Retinal pigment epithelial cell (primary cell): ENCODE measurements at regions not wholly inside any gene's neighbourhood (a gene's known extent, or its start where the extent isn't known, plus 50 kb on each side); places are given as distances from the start of the nearest gene placed in this dataset.

Experiments used
- DNase-seq: peaks from one replicate; pipeline ENCODE4 v3.0.0-alpha.2; 2010; ENCODE audit warnings: low read depth
- H3K4me3 ChIP-seq: 2 replicates; pipeline ENCODE4 v1.5.1; 2011; ENCODE audit warnings: mild to moderate bottlenecking, low read length, control low read depth, moderate library complexity
- CTCF ChIP-seq: conservative IDR thresholded peaks from 2 replicates; pipeline ENCODE4 v1.5.1; 2011; ENCODE audit warnings: low read depth, low read length, control low read depth, inconsistent platforms

- H3K4me3 ChIP-seq, result no peak overlapping the region
- DNase-seq, result no peak
- no peak for TF ChIP-seq CTCF
Observed at GRCh38 chr21:16605597-16605996, 875.8 kb downstream of the USP25 start.

GRCh38 chr21:16606271-16606670 lies 876.5 kb downstream of the USP25 start:
- TF ChIP-seq CTCF, result no peak

GRCh38 chr21:16608209-16608830 lies 878.5 kb downstream of the USP25 start:
- no peak overlapping the region for H3K4me3 ChIP-seq
- no peak for DNase-seq
- TF ChIP-seq CTCF, result peak; percentile 42

More at GRCh38 chr21:16606271-16606670, 876.5 kb downstream of the USP25 start:
- no peak for DNase-seq
- H3K4me3 ChIP-seq, result no peak overlapping the region

DNA sequence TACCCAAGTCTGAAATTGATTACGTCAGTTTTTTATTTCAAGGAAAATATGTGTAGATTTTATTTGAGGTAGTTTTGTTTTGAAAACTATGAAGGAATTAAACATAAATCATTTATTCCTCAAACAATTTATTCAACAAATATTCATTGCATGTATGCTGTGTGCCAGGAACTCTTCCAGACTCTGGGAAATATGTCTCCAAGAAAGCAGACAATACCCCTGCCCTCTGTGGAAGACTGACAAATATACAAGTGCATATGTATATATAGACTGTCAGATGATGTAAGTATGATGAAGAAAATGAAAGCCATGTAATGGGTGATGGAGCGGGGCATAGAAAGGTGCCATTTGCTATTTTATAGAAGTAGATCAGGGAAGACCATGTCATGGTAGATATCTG lies 889.5 kb downstream of the USP25 start:
- no peak for TF ChIP-seq CTCF
- H3K4me3 ChIP-seq, result no peak overlapping the region
- DNase-seq, result no peak

GRCh38 chr21:16620786-16621320 lies 891.1 kb downstream of the USP25 start:
- TF ChIP-seq CTCF, result no peak
- DNase-seq, result no peak
- no peak overlapping the region for H3K4me3 ChIP-seq

DNA sequence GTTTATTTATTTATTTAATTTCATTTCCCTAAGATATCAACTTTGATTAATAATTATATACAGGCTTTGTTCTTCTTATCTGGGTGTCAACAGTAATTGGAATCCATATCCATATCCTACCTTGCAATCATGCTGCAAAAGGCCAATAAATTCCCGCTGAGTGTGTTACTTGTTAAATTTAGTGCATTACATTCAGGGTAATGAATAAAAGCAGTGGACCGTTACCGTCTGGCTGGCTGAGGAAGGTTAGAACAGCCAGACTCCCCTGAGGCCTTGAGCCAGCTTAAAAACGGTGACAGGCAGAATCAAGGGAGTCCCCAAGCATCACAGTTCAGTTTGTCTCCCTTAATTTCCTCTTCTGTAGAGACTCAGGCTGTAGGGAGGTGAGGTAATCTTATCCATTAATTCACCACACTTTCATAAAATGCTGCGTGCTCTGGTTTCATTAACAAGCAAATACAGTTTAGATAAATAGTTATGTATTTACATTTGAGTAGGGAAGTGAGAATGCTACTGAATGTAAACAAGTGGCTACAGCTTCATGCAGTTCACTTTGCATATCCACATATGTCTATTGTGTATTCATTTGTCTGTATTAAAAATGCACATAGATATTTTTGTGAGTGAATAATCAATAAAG lies 888.2 kb upstream of the CXADR start:
- no peak for DNase-seq
- no peak for TF ChIP-seq CTCF
- no peak overlapping the region for H3K4me3 ChIP-seq

DNA sequence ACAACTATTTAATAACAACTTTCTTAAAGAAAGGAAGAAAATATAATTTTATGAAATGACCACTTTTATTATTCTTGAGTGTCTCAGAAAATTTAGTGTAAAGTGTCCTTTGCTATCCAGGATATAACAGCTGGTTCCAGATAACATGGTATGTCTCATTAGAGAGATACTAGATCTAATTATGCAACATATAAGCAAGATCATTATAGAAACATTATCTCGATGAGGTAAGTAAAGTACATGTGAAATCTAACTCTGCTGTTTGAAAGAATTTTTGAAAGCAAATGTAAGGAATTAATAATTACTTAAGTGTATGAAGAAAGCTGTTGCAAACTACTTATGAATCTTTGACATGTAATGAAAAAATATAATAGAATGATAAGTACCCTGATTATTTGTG lies 887.4 kb upstream of the CXADR start:
- H3K4me3 ChIP-seq, result no peak overlapping the region
- TF ChIP-seq CTCF, result no peak
- DNase-seq, result no peak
